SK-N-SH treated with all-trans-retinoic acid at 6 μM for 48 hours (cell line): ENCODE measurements at regions not wholly inside any gene's neighbourhood (a gene's known extent, or its start where the extent isn't known, plus 50 kb on each side); places are given as distances from the start of the nearest gene placed in this dataset.

Experiments
- ATAC-seq: fragments of 200-7000 bp; cut with Tn5 transposase; 3 replicates; pipeline ENCODE4 v1.9.1; 2020; ENCODE audit warnings: mild to moderate bottlenecking, moderate library complexity
- ARNTL ChIP-seq: fragments of 450-650 bp; formaldehyde crosslinking; IDR thresholded peaks from 2 replicates; pipeline ENCODE4 v1.5.0; 2020; ENCODE audit warnings: low read depth, mild to moderate bottlenecking, moderate library complexity, borderline replicate concordance
- BACH2 ChIP-seq: fragments of 250-450 bp; sonication (Bioruptor Pico); IDR thresholded peaks from 2 replicates; pipeline ENCODE4 v1.9.0; 2021; ENCODE audit warnings: mild to moderate bottlenecking, borderline replicate concordance
- CREB5 ChIP-seq: fragments of 250-450 bp; sonication (Bioruptor Pico); IDR thresholded peaks from 2 replicates; pipeline ENCODE4 v1.5.1; 2020; ENCODE audit warnings: low read depth, mild to moderate bottlenecking, moderate library complexity
- CSDC2 ChIP-seq: fragments of 250-450 bp; sonication (Bioruptor Pico); IDR thresholded peaks from 2 replicates; pipeline ENCODE4 v1.5.0; 2020; ENCODE audit warnings: mild to moderate bottlenecking, moderate library complexity
- CSRNP3 ChIP-seq: fragments of 250-450 bp; sonication (Bioruptor Pico); IDR thresholded peaks from 2 replicates; pipeline ENCODE4 v1.5.1; 2021; ENCODE audit warnings: mild to moderate bottlenecking, moderate library complexity
- ESRRG ChIP-seq: fragments of 250-450 bp; sonication (Bioruptor Pico); IDR thresholded peaks from 2 replicates; pipeline ENCODE4 v1.6.1; 2021; ENCODE audit warnings: mild to moderate bottlenecking
- GLIS3 ChIP-seq: fragments of 250-450 bp; sonication (Bioruptor Pico); IDR thresholded peaks from 2 replicates; pipeline ENCODE4 v1.5.0; 2020; ENCODE audit warnings: mild to moderate bottlenecking, moderate library complexity
- ISL1 ChIP-seq: fragments of 250-450 bp; sonication (Bioruptor Pico); IDR thresholded peaks from 2 replicates; pipeline ENCODE4 v2.1.2; 2022; ENCODE audit warnings: mild to moderate bottlenecking, moderate library complexity
- OSR1 ChIP-seq: fragments of 250-450 bp; sonication (Bioruptor Pico); IDR thresholded peaks from 2 replicates; pipeline ENCODE4 v1.8.0; 2022; ENCODE audit warnings: moderate library complexity, mild to moderate bottlenecking, inconsistent platforms
- POU6F1 ChIP-seq: fragments of 250-450 bp; sonication (Bioruptor Pico); IDR thresholded peaks from 2 replicates; pipeline ENCODE4 v1.8.0; 2021; ENCODE audit warnings: low read depth, mild to moderate bottlenecking, moderate library complexity, borderline replicate concordance
- PPARA ChIP-seq: fragments of 250-450 bp; sonication (Bioruptor Pico); IDR thresholded peaks from 2 replicates; pipeline ENCODE4 v1.5.0; 2020; ENCODE audit warnings: mild to moderate bottlenecking, borderline replicate concordance
- RARB ChIP-seq: fragments of 250-450 bp; sonication (Bioruptor Pico); IDR thresholded peaks from 2 replicates; pipeline ENCODE4 v1.8.0; 2021; ENCODE audit warnings: mild to moderate bottlenecking, moderate library complexity
- SNAI2 ChIP-seq: fragments of 250-450 bp; sonication (Bioruptor Pico); IDR thresholded peaks from 2 replicates; pipeline ENCODE4 v1.5.0; 2020; ENCODE audit warnings: mild to moderate bottlenecking, moderate library complexity
- TCF4 ChIP-seq: fragments of 250-450 bp; sonication (Bioruptor Pico); IDR thresholded peaks from 2 replicates; pipeline ENCODE4 v1.8.0; 2021; ENCODE audit warnings: mild to moderate bottlenecking, moderate library complexity, borderline replicate concordance
- TOX ChIP-seq: fragments of 250-450 bp; sonication (Bioruptor Pico); IDR thresholded peaks from 2 replicates; pipeline ENCODE4 v1.8.0; 2021; ENCODE audit warnings: mild to moderate bottlenecking, moderate library complexity, borderline replicate concordance
- TSHZ2 ChIP-seq: fragments of 250-450 bp; sonication (Bioruptor Pico); IDR thresholded peaks from 2 replicates; pipeline ENCODE4 v1.5.0; 2020; ENCODE audit warnings: mild to moderate bottlenecking, moderate library complexity
- ZC3H10 ChIP-seq: fragments of 250-450 bp; sonication (Bioruptor Pico); IDR thresholded peaks from 2 replicates; pipeline ENCODE4 v1.5.1; 2021; ENCODE audit warnings: mild to moderate bottlenecking, moderate library complexity
- ZFP3 ChIP-seq: fragments of 250-450 bp; sonication (Bioruptor Pico); IDR thresholded peaks from 2 replicates; pipeline ENCODE4 v1.5.0; 2020; ENCODE audit warnings: mild to moderate bottlenecking, moderate library complexity
- ZFP30 ChIP-seq: fragments of 450-650 bp; formaldehyde crosslinking; IDR thresholded peaks from 2 replicates; pipeline ENCODE4 v1.5.0; 2022; ENCODE audit warnings: mild to moderate bottlenecking, moderate library complexity
- ZNF565 ChIP-seq: fragments of 450-650 bp; formaldehyde crosslinking; conservative IDR thresholded peaks from 2 replicates; pipeline ENCODE4 v1.5.0; 2020; ENCODE audit warnings: low read depth, mild to moderate bottlenecking, moderate library complexity
- ZNF70 ChIP-seq: fragments of 450-650 bp; formaldehyde crosslinking; IDR thresholded peaks from 2 replicates; pipeline ENCODE4 v1.5.0; 2020; ENCODE audit warnings: mild to moderate bottlenecking, moderate library complexity
- ZNF8 ChIP-seq: fragments of 450-650 bp; formaldehyde crosslinking; IDR thresholded peaks from 2 replicates; pipeline ENCODE4 v1.5.0; 2020; ENCODE audit warnings: mild to moderate bottlenecking, moderate library complexity

GRCh38 chr14:61940666-61941420 lies 178.6 kb downstream of the SNAPC1 start:
- no peak for TF ChIP-seq POU6F1 (CRISPR knock-in tag)
- TF ChIP-seq CREB5 (CRISPR knock-in tag), result no peak
- no peak for TF ChIP-seq BACH2 (CRISPR knock-in tag)
- TF ChIP-seq ZNF565 (CRISPR knock-in tag), result no peak
- TF ChIP-seq TSHZ2 (CRISPR knock-in tag), result no peak
- no peak for TF ChIP-seq SNAI2 (CRISPR knock-in tag)
- no peak for TF ChIP-seq ZC3H10 (CRISPR knock-in tag)
- TF ChIP-seq ARNTL (CRISPR knock-in tag), result no peak
- TF ChIP-seq RARB (CRISPR knock-in tag), result no peak
- no peak for TF ChIP-seq TCF4 (CRISPR knock-in tag)
- no peak for TF ChIP-seq ZFP30 (CRISPR knock-in tag)
- no peak for TF ChIP-seq CSRNP3 (CRISPR knock-in tag)
- TF ChIP-seq TOX, result no peak
- TF ChIP-seq ZFP3 (CRISPR knock-in tag), result no peak
- TF ChIP-seq ESRRG (CRISPR knock-in tag), result no peak
- TF ChIP-seq CSDC2 (CRISPR knock-in tag), result no peak
- no peak for ATAC-seq

- no peak for ATAC-seq
- no peak for TF ChIP-seq ISL1 (CRISPR knock-in tag)
- TF ChIP-seq RARB (CRISPR knock-in tag), result no peak
Measured at GRCh38 chr14:61941421-61942150, 179.4 kb downstream of the SNAPC1 start.

- ATAC-seq, result no peak
- TF ChIP-seq ARNTL (CRISPR knock-in tag) (no peak), GLIS3 (no peak), RARB (CRISPR knock-in tag) (no peak), ESRRG (CRISPR knock-in tag) (no peak), ZNF70 (CRISPR knock-in tag) (no peak), OSR1 (no peak), TSHZ2 (CRISPR knock-in tag) (no peak), BACH2 (CRISPR knock-in tag) (no peak), CSRNP3 (CRISPR knock-in tag) (no peak), SNAI2 (CRISPR knock-in tag) (no peak), ZC3H10 (CRISPR knock-in tag) (no peak), ZFP30 (CRISPR knock-in tag) (no peak), CREB5 (CRISPR knock-in tag) (no peak), ZNF8 (CRISPR knock-in tag) (no peak), PPARA (CRISPR knock-in tag) (no peak), TOX (no peak), ISL1 (CRISPR knock-in tag) (no peak)
Measured at GRCh38 chr14:61948376-61948775, 186.2 kb downstream of the SNAPC1 start.
